ENCODE measurements at regions not wholly inside any gene's neighbourhood (a gene's known extent, or its start where the extent isn't known, plus 50 kb on each side); places are given as distances from the start of the nearest gene placed in this dataset.
A peak's percentile ranks its signal among the peaks of the same experiment; 100 is the strongest.
"Not testable (repeated sequence)": the region's sequence is repeated elsewhere in the genome, so short reads cannot be mapped to it uniquely, and the experiment has no call there.

GRCh38 chr20:12211361-12211760, 293.7 kb downstream of the BTBD3 start:
- no peak for DNase-seq

- no peak for DNase-seq
These were observed 299.7 kb downstream of the BTBD3 start for GRCh38 chr20:12217382-12217781.

GRCh38 chr20:12219798-12220197, 302.1 kb downstream of the BTBD3 start:
- no peak for DNase-seq

GRCh38 chr20:12223057-12223456, 305.4 kb downstream of the BTBD3 start:
- DNase-seq: no peak

GRCh38 chr20:12225898-12226297, 308.2 kb downstream of the BTBD3 start:
- DNase-seq: no peak

- DNase-seq: no peak
These were observed 312.2 kb downstream of the BTBD3 start for GRCh38 chr20:12229891-12230290.

GRCh38 chr20:12237772-12238171, 320.1 kb downstream of the BTBD3 start:
- DNase-seq: no peak

- DNase-seq: no peak
These were observed 323.4 kb downstream of the BTBD3 start for GRCh38 chr20:12241065-12241464.

- DNase-seq: peak in 1 of 2 experiments; percentile 13
These were observed 325.6 kb downstream of the BTBD3 start for GRCh38 chr20:12243327-12243726.

- DNase-seq: no peak
These were observed 330.8 kb downstream of the BTBD3 start for GRCh38 chr20:12248481-12248880.

- not testable (repeated sequence) for DNase-seq
These were observed 333.0 kb downstream of the BTBD3 start for GRCh38 chr20:12250661-12251060.

- DNase-seq: no peak
These were observed 335.1 kb downstream of the BTBD3 start for GRCh38 chr20:12252793-12253192.

GRCh38 chr20:12255461-12255970, 337.8 kb downstream of the BTBD3 start:
- no peak for DNase-seq

- no peak for DNase-seq
These were observed 339.1 kb downstream of the BTBD3 start for GRCh38 chr20:12256806-12257205.

GRCh38 chr20:12262747-12263146, 345.1 kb downstream of the BTBD3 start:
- no peak for DNase-seq

GRCh38 chr20:12264711-12265110, 347.0 kb downstream of the BTBD3 start:
- DNase-seq: no peak

GRCh38 chr20:12265662-12266061, 348.0 kb downstream of the BTBD3 start:
- no peak for DNase-seq

- no peak for DNase-seq
These were observed 351.9 kb downstream of the BTBD3 start for GRCh38 chr20:12269579-12269978.

- no peak for DNase-seq
These were observed 353.2 kb downstream of the BTBD3 start for GRCh38 chr20:12270863-12271262.

- no peak for DNase-seq
These were observed 358.4 kb downstream of the BTBD3 start for GRCh38 chr20:12276011-12276673.

GRCh38 chr20:12287575-12287974, 369.9 kb downstream of the BTBD3 start:
- no peak for DNase-seq

GRCh38 chr20:12289465-12289864, 371.8 kb downstream of the BTBD3 start:
- DNase-seq: peak in 1 of 2 experiments; percentile 17

GRCh38 chr20:12291386-12291785, 373.7 kb downstream of the BTBD3 start:
- no peak for DNase-seq

- DNase-seq: no peak
These were observed 376.2 kb downstream of the BTBD3 start for GRCh38 chr20:12293900-12294299.

GRCh38 chr20:12294678-12295077, 377.0 kb downstream of the BTBD3 start:
- DNase-seq: no peak
